IMR-90 (cell line): ENCODE measurements at regions not wholly inside any gene's neighbourhood (a gene's known extent, or its start where the extent isn't known, plus 50 kb on each side); places are given as distances from the start of the nearest gene placed in this dataset.

ENCODE experiments used
- ATAC-seq: fragments of 200-7000 bp; cut with Tn5 transposase; 2 replicates; pipeline ENCODE4 v1.9.1; 2020; ENCODE audit warnings: low read depth, mild to moderate bottlenecking, moderate library complexity
- BruUV-seq: library from RNA; stranded (reverse); fragments of 400-500 nt; replicated peaks from 2 replicates; lab custom pipeline; 2021; lab: Mats Ljungman, UMichigan
- CTCF ChIA-PET: fragments of 300-600 bp; formaldehyde crosslinking; extraction: SDS; loops from one replicate; lab custom pipeline; 2021; ENCODE audit warnings: antibody characterized with exemption; lab: Yijun Ruan, JAX
- POLR2A ChIA-PET: fragments of 300-600 bp; sonication (Branson Sonifier 250); formaldehyde crosslinking; loops from one replicate; lab custom pipeline; 2022; ENCODE audit warnings: antibody characterized with exemption; ENCODE audit not compliant: unreplicated experiment; lab: Charles Lee
- DNase-seq: peaks from one replicate; pipeline ENCODE4 v3.0.0; 2013
- H2AFZ ChIP-seq: replicated peaks from 2 replicates; pipeline ENCODE3; 2013; ENCODE audit warnings: low read length, mild to moderate bottlenecking; ENCODE audit not compliant: poor library complexity
- H2AK5ac ChIP-seq: 2 replicates; pipeline ENCODE4 v1.6.1; 2013; ENCODE audit warnings: low read depth, low read length, inconsistent platforms
- H2AK9ac ChIP-seq: replicated peaks from 2 replicates; pipeline ENCODE3; 2013; ENCODE audit warnings: mild to moderate bottlenecking, low read depth, low read length, moderate library complexity; ENCODE audit not compliant: poor library complexity
- H2BK120ac ChIP-seq: 2 replicates; pipeline ENCODE4 v1.6.1; 2013; ENCODE audit warnings: low read depth, low read length, inconsistent platforms
- H2BK15ac ChIP-seq: 3 replicates; pipeline ENCODE4 v1.6.1; 2013; ENCODE audit warnings: low read depth, low read length, inconsistent platforms
- H2BK20ac ChIP-seq: 2 replicates; pipeline ENCODE4 v1.6.1; 2013; ENCODE audit warnings: low read depth, mild to moderate bottlenecking, inconsistent platforms, low read length, moderate library complexity
- H2BK5ac ChIP-seq: 2 replicates; pipeline ENCODE4 v1.6.1; 2013; ENCODE audit warnings: mild to moderate bottlenecking, low read depth, low read length, inconsistent platforms; ENCODE audit not compliant: poor library complexity, severe bottlenecking
- H3K14ac ChIP-seq: replicated peaks from 2 replicates; pipeline ENCODE4 v1.6.1; 2013; ENCODE audit warnings: low read depth, low read length, inconsistent platforms
- H3K18ac ChIP-seq: 2 replicates; pipeline ENCODE4 v1.6.1; 2013; ENCODE audit warnings: low read depth, low read length, control low read depth
- H3K23ac ChIP-seq: 2 replicates; pipeline ENCODE4 v1.6.1; 2013; ENCODE audit warnings: low read depth, low read length, inconsistent platforms
- H3K27ac ChIP-seq: 2 replicates; pipeline ENCODE4 v1.5.1; 2013; ENCODE audit warnings: mild to moderate bottlenecking, control low read depth, low read length; ENCODE audit not compliant: insufficient read depth
- H3K27me3 ChIP-seq: 2 replicates; pipeline ENCODE4 v1.6.1; 2013; ENCODE audit warnings: low read length; ENCODE audit not compliant: control insufficient read depth, insufficient read depth
- H3K36me3 ChIP-seq: 2 replicates; pipeline ENCODE4 v1.6.1; 2013; ENCODE audit warnings: low read length, mixed read lengths; ENCODE audit not compliant: control insufficient read depth, insufficient read depth
- H3K4ac ChIP-seq: 2 replicates; pipeline ENCODE4 v1.6.1; 2013; ENCODE audit warnings: low read depth, low read length, inconsistent platforms
- H3K4me1 ChIP-seq: 2 replicates; pipeline ENCODE4 v1.6.1; 2013; ENCODE audit warnings: low read length, mixed read lengths; ENCODE audit not compliant: control insufficient read depth, insufficient read depth
- H3K4me2 ChIP-seq: 2 replicates; pipeline ENCODE4 v1.6.1; 2013; ENCODE audit warnings: low read depth, mild to moderate bottlenecking, control low read depth, low read length, moderate library complexity
- H3K4me3 ChIP-seq: 2 replicates; pipeline ENCODE4 v1.5.1; 2013; ENCODE audit warnings: low read depth, mild to moderate bottlenecking, control low read depth, low read length, moderate library complexity; ENCODE audit not compliant: insufficient read depth
- H3K56ac ChIP-seq: 2 replicates; pipeline ENCODE4 v1.6.1; 2013; ENCODE audit warnings: low read length, inconsistent platforms; ENCODE audit not compliant: insufficient read depth; ENCODE audit errors: extremely low read depth
- H3K79me1 ChIP-seq, 2 experiments: 2 replicates each; pipeline ENCODE4 v1.6.1; 2013; ENCODE audit warnings: low read length in 2 of 2, inconsistent platforms in 1 of 2, low read depth in 1 of 2
- H3K9ac ChIP-seq: 2 replicates; pipeline ENCODE4 v1.6.1; 2013; ENCODE audit warnings: low read depth, low read length, control low read depth
- H3K9me1 ChIP-seq: 2 replicates; pipeline ENCODE4 v1.6.1; 2013; ENCODE audit warnings: low read length, inconsistent platforms; ENCODE audit not compliant: insufficient read depth
- H3K9me3 ChIP-seq: 2 replicates; pipeline ENCODE4 v1.6.1; 2013; ENCODE audit warnings: low read length; ENCODE audit not compliant: control insufficient read depth, insufficient read depth
- H4K20me1 ChIP-seq: 2 replicates; pipeline ENCODE4 v1.6.1; 2013; ENCODE audit warnings: low read length, inconsistent platforms; ENCODE audit not compliant: insufficient read depth
- H4K5ac ChIP-seq: 2 replicates; pipeline ENCODE4 v1.6.1; 2013; ENCODE audit warnings: mild to moderate bottlenecking, low read depth, low read length, control low read depth
- H4K8ac ChIP-seq, 2 experiments: 2 replicates each; pipeline ENCODE4 v1.6.1; 2013; ENCODE audit warnings: low read depth in 2 of 2, low read length in 2 of 2, control low read depth in 1 of 2, inconsistent platforms in 1 of 2
- H4K91ac ChIP-seq: 2 replicates; pipeline ENCODE4 v1.6.1; 2013; ENCODE audit warnings: low read depth, low read length, inconsistent platforms; ENCODE audit not compliant: insufficient read depth
- FOS ChIP-seq: fragments of 150-350 bp; IDR thresholded peaks from 2 replicates; pipeline ENCODE4 v1.6.1; 2016; ENCODE audit warnings: low read depth, low read length
- MAFK ChIP-seq: IDR thresholded peaks from 2 replicates; pipeline ENCODE4 v1.6.1; 2012; ENCODE audit warnings: low read depth, low read length, improper control_type of control experiment
- MAZ ChIP-seq: IDR thresholded peaks from 2 replicates; pipeline ENCODE4 v1.6.1; 2012; ENCODE audit warnings: low read depth, mild to moderate bottlenecking, low read length, improper control_type of control experiment, moderate library complexity, borderline replicate concordance
- NFE2L2 ChIP-seq: fragments of 150-350 bp; IDR thresholded peaks from 2 replicates; pipeline ENCODE4 v1.6.1; 2016; ENCODE audit warnings: low read depth, mild to moderate bottlenecking, low read length
- POLR2A ChIP-seq: IDR thresholded peaks from 2 replicates; pipeline ENCODE4 v1.6.1; 2012; ENCODE audit warnings: mild to moderate bottlenecking, low read depth, low read length
- RAD21 ChIP-seq: IDR thresholded peaks from 2 replicates; pipeline ENCODE4 v1.6.1; 2012; ENCODE audit warnings: low read length, improper control_type of control experiment
- WGBS, 2 experiments: methylation state at CpG; one replicate each; pipeline versions ENCODE4 v1.1.5 to v1.1.7; 2013; ENCODE audit warnings: missing lambda C conversion rate in 2 of 2; ENCODE audit not compliant: insufficient read length in 1 of 2; ENCODE audit errors: extremely low coverage in 2 of 2; 5-methylcytosine and 5-hydroxymethylcytosine counted together
- dilution Hi-C: fragments of 300-500 bp; cut with HindIII; formaldehyde crosslinking; loops from one replicate; pipeline ENCODE4 v1.14.3; 2018; ENCODE audit warnings: low sequenced_read_pairs; ENCODE audit not compliant: unreplicated experiment
- in situ Hi-C: fragments of 300-500 bp; cut with MboI; formaldehyde crosslinking; loops from 3 replicates; pipeline ENCODE4 v1.14.3; 2019; ENCODE audit warnings: low sequenced_read_pairs, inconsistent platforms, mixed read lengths
- intact Hi-C: fragments of 100-400 bp; cut with micrococcal nuclease; formaldehyde crosslinking; loops from 2 replicates; pipeline ENCODE4 v1.10.0; 2022

GRCh38 chr2:150225030-150225429 lies 262.4 kb downstream of the RND3 start:
- ChIA-PET CTCF (no interaction called here), POLR2A (no interaction called here)
- no CpG with 5 or more reads among the region's 1 CpG for WGBS, 2 experiments
- H3K36me3 ChIP-seq = no peaks in the 10 kb centered on the region
- no peaks in the 10 kb centered on the region for H4K20me1 ChIP-seq
- no peak overlapping the region for H2BK20ac ChIP-seq
- no peak overlapping the region for H3K23ac ChIP-seq
- no peak overlapping the region for H4K91ac ChIP-seq
- intact Hi-C loops = no loop called here
- no peaks in the 10 kb centered on the region for H3K4me1 ChIP-seq
- no peak overlapping the region for H4K8ac ChIP-seq
- no peak overlapping the region for H3K4me3 ChIP-seq
- H2BK15ac ChIP-seq = no peak overlapping the region
- H3K56ac ChIP-seq = no peak overlapping the region
- in situ Hi-C loops = no loop called here
- H2AFZ ChIP-seq = no peak overlapping the region
- TF ChIP-seq RAD21 = no peak
- no peak for TF ChIP-seq NFE2L2
- TF ChIP-seq POLR2A = no peak
- TF ChIP-seq FOS = no peak
- TF ChIP-seq MAFK = peak; percentile 75
- no peak for TF ChIP-seq MAZ
- H3K4ac ChIP-seq = no peak overlapping the region
- ATAC-seq (no peak), DNase-seq (no peak)
- no peaks in the 10 kb centered on the region for H3K9me1 ChIP-seq
- no peak overlapping the region for H3K27ac ChIP-seq
- no peak overlapping the region for H2AK9ac ChIP-seq
- H3K9ac ChIP-seq = no peak overlapping the region
- no TSS peak for BruUV-seq
- no peak overlapping the region for H3K18ac ChIP-seq
- no peak overlapping the region for H3K4me2 ChIP-seq
- no peak overlapping the region for H2AK5ac ChIP-seq
- H2BK5ac ChIP-seq = no peak overlapping the region
- H3K79me1 ChIP-seq = no peaks in the 10 kb centered on the region
- no peaks in the 10 kb centered on the region for H3K9me3 ChIP-seq
- no peak overlapping the region for H3K14ac ChIP-seq
- H4K5ac ChIP-seq = no peak overlapping the region
- dilution Hi-C loops = no loop called here
- H2BK120ac ChIP-seq = no peak overlapping the region
- H3K27me3 ChIP-seq = no peaks in the 10 kb centered on the region
